UCSD-AML1 (cell line): ENCODE measurements at regions not wholly inside any gene's neighbourhood (a gene's known extent, or its start where the extent isn't known, plus 50 kb on each side); places are given as distances from the start of the nearest gene placed in this dataset.

Source experiments
- DNase-seq: peaks from one replicate; lab custom pipeline; 2025; ENCODE audit not compliant: unreplicated experiment; lab: John Stamatoyannopoulos, UW

DNA sequence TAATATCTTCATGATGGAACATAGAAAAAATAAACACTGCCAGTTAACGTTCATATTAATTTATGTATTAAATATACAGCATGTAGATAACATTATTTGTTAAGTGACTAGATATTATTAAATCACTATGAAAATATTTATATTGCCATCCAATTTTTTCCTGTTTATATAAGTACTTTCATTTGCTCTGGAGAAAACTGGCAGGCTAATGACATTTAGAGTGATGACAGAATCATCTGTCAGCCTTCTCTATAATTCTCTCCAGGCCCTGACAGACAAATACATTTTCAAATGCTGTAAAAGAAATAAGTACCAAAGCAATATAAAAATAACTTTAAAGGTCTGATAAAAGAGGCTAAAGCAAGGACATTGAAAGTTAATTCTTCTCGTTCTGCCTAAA lies 2556.7 kb upstream of the PCDH20 start:
- no peak for DNase-seq

DNA sequence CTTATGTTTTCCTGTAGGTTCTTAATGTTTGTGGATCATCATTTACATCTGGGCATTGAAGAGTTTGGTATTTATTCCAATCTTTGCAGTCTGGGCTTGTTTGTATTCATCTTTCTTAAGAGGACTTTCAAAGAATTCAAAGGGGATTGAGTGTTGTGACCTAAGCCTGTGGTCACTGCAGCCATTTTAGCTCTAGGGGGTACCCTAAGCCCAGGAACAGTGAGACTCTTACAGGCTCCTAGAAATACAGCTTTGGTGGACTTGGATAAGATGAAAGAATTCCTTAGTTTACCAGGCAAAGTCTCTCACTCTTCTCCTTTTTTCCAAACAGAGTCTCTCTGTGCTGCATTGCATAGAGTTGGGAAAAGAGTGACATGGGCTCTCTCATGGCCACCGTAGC lies 2539.0 kb upstream of the PCDH20 start:
- DNase-seq: no peak

DNA sequence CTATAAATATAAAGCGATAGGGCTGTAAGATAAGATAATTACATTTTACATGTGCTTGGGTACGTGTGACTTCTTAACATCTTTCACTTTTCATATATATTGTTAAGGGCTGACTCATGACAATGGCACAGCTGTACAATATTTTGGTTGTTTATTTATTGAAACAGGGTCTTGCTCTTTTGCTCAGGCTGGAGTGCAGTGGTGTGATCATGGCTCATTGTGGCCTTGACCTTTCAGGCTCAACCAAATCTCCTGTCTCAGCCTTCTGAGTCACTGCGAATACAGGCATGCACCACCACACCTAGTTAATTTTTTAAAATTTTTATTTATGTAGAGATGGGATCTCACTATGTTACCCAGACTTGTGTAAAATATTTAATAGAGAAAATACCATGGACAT lies 2532.4 kb upstream of the PCDH20 start:
- no peak for DNase-seq

DNA sequence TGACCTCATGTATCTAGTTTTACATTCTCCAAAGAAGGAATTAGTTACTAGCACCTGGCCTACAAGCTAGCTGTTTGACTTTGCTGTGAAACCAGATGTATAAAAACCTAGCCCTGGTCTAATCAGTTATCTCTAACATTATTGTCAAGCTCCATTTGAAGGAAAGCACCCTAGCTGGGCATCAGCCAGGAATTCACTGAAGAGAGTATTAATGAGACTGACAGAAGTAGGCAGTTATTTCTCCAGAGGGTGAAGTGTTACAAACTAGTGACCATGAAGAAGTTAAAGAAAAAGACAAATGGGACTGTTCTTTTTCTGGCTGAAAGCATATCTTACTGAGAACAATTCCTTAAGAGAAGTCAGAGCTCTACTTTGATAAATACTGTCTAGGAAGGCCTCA lies 2529.3 kb upstream of the PCDH20 start:
- no peak for DNase-seq

DNA sequence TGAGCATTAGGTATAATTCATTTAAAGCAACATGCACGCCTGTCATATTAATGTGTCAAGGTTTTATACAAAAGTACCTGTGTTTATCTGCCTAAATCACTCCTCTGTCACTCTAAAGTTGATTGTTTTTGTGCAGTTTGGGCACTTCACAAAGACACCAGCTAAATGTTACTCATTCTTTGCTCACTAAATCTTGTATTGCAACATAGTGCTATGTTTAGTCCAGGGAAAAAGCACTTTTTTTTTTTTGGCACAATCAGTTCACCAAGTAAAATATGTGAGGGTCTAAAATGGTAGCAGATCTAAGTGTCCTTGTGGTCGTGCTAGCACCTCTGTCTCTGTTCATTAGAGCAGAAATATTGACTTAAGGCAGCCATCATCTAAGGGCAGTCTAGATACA lies 2526.7 kb upstream of the PCDH20 start:
- DNase-seq: no peak

DNA sequence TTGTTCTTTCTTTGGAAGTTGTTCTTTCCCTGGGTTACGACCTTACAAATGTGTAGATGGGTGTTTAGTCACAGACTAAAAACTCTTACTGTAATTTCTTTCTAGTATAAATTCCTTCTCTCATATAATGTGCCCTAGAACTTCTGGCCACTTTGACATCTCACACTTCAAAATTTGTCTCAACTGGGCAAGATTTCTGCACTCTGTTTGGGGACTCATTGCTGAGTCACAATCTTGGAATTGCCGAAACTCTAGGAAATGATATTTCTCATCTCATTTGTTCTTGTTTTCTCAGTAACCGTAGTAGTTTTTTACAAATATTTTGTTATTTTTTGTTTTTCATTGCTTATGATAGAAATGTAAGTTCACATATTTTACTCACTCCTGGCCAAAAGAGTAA lies 2523.2 kb upstream of the PCDH20 start:
- DNase-seq: no peak

DNA sequence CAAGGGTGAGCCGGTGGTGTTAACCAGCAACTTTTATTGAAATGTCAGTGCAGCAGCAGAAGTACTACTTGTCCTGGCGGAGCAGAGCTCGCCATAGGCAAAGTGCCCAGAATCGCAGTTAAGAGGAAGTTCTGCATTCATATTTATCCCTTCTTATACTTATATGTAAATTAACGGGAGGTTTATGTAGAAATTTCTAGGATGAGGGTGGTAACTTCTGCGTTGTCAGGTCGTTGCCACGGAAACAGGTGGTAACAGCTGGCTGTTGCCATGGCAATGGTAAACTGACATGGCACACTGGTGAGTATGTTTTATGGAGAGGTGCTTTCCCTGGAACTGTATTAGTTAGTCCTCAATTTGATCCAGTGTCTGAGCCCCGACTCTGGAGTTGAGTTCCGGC lies 2494.9 kb upstream of the PCDH20 start:
- DNase-seq: peak; percentile 2

DNA sequence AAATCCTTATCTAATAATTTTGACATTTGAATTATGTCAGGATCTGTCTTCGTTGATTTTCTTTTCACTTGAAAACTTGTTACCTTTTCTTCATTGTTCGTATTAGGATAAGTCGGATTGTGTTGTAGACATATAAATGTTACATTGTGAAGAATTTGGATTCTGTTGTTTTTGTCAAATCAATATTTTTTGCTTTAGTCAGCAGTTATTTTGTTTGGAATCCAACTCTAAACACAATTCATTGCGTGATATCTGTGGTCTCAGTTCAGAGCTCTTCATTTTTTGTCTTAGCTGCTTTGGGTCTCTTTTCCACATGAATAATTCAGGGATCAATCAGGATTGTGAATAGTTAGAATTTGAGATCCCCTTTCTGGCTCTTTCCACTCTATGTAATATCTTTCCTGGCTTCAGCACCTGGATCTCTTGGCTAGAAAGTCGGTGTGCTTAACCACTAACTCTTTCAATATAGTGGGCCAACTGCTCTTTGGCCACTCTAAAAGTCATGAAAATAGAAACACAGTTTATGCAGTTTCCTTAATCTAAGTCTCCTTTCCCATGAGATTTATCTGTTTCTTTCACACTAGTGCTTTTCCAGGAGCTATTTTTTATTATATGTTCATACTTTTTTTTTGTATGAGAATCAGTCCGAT lies 2494.2 kb upstream of the PCDH20 start:
- no peak for DNase-seq

DNA sequence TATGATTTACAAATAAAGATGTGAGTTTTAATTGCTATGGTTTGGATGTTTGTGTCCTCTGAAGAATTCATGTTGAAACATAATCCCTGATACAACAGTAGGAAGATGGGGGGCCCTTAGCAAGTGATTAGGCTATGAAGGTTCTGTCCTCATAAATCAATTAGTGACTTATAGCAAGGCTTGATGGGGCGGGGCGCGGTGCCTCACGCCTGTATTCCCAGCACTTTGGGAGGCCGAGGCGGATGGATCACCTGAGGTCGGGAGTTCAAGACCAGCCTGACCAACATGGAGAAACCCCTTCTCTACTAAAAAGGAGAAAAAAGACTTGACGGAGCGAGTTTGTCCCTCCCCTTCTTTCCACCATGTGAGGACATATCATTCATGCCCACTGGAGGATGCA lies 2486.5 kb upstream of the PCDH20 start:
- DNase-seq: no peak

DNA sequence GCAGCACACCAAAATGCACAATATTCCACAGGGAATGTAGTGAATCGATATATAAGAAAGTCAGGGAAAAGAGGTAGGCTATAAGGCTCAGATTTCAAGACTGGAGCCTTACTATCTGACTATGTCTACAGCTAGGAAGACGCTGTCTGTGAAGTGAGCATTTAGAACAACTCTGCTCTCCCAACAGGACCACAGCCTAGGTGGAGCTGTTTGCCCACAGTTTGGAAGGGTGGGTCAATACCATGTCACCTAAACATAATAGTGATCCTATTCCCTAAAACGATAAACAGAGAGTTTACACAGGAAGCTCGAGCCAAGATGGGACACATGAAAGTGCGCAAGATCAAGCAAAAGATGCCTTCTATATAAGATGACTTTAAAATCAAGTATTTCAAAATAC lies 2486.0 kb upstream of the PCDH20 start:
- DNase-seq: peak; percentile 3

DNA sequence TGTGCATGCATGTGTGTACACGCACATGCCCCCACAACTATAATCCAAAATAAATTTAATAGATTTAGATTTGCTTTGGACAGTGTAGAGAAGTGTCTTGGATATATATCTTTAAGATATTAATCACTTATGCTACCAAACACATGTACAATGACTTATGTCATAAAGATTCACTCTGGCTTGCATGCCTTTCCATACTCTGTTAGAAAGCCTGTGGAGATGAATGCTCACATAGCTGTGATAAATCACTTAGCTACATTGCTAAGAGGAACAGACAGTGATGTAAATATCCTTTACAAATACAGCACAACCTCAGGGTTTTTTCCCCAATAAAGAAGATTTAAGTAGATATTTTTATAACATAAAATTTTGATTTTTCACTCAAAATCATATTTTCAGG lies 2484.8 kb upstream of the PCDH20 start:
- DNase-seq: no peak

DNA sequence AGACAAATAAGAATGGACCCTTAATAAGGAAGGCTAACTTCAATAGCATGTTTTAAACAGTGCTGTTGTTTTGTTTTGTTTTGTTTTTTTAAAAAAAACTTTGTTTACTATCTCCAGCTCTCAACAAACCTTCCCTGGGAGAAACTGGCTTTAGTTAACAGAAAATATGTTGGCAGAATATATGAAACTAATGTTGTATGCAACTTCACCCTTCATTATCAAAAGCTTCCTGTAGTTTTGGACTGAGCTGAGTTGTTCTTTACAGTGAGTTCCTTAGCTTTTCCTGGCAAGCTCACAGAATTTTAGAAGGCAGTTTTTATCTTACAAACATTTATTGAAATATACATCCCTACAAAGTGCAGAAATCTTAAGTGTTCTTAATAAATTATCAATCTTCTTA lies 2480.7 kb upstream of the PCDH20 start:
- DNase-seq: no peak

DNA sequence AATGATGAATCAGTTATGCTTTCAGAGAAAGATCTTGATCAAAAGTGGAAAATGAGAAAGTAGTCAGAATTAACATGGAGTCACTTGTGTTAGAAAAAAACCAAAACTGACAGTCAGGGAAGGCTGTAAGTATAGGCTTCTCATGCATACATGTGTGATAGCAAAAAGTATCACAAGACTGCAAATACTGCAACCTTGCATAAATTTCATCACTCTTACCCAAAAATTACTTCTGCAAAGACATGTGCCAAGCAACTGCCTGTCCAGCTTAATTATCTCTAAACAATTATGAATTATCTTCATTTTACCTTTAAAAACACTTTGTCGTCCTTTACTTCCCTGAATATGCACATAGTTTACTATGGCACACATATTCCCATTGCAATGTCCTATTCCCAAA lies 2466.4 kb upstream of the PCDH20 start:
- DNase-seq: no peak

DNA sequence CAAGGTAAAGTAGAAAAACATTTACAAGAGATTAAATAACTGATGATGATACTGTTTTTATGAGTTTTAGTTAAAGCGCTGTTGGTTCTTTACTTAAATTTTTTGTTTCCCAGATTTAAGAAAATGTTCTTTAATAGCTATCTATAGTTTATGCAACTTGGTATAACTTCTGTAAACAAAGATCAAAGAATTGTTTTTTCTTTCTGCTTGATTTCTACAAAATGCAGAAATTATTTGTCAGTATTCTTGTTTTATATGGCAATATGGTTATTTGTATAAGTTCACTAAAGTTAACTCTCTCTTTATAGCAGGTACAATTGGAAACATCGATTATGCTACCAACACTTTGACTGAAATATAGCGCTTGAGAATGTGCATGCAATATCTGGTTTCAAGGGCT lies 2465.1 kb upstream of the PCDH20 start:
- DNase-seq: no peak

DNA sequence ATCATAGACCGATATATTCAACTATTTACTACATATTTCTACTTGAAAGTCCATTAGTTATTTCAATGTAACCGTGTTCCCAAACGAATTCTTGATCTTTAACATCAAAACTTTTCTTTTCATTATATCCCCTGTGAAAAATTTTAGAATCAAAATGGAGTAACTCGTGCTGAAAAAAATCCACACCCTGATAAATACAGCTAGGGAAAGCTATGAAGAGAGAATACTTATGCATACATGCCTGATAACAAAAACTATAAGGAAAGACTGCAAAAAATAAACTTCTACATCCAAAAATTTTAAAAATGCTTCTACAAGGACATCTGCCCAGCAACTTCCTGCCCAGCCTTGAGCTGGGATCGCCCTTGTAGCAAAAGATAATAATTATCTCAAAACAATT lies 2458.3 kb upstream of the PCDH20 start:
- DNase-seq: no peak

DNA sequence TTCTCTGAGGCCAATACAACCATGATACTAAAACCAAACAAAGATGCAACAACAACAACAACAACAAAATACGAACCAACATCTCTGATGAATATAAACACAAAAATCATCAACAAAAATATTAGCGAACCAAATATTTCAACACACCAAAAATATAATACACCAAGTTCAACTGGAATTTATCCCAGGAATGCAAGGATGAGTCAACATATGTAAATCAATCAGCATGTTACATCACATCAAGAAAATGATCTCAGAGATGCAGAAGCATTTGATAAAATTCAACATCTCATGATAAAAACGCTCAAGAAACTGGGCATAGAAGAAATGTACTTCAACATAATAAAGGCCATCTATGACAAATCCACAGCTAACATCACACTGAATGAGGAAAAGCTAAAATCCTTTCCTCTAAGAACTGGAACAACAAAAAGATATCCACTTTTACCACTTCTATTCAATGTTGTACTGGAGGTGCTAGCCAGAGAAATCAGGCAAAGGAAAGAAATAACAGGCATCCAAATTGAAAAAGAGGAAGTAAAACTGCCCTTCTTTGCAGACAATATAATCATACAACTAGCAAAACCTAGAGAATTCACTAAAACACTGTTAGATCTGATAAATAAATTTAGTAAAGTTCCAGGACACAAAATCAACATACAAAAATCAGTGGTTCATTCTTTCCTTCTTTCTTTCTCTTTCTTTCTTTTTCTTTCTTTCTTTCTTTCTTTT lies 2448.7 kb upstream of the PCDH20 start:
- DNase-seq: no peak

DNA sequence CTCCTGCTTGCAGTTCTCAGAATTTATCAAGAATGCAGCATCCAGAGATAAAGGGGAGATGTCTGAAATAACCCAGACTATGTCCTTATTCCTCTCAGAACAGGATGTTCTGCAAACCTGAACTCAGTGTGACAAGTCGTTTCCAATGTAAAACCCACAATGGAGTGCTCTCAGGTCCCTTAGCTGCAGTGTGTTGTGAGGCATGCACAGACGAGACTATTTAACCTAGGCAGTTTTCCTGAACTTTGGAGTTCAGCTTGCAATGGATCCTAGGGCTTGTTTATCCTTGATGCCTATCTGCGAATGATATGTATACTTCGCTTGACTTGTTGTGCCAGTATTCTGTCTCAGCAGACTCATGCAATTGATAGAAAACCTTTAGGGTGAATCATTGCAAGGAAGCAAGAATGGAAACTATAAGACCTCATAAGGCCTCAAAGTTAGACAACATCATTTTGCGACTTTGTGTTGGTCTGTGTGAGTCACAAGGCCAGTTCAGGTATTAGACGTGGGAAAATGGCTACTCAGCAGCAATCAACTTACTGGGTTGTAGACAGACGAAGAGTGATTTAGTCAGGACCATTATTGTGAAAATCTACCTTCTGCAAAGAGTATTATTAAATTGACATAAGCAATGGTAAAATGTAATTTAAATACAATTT lies 2439.9 kb upstream of the PCDH20 start:
- DNase-seq: no peak

DNA sequence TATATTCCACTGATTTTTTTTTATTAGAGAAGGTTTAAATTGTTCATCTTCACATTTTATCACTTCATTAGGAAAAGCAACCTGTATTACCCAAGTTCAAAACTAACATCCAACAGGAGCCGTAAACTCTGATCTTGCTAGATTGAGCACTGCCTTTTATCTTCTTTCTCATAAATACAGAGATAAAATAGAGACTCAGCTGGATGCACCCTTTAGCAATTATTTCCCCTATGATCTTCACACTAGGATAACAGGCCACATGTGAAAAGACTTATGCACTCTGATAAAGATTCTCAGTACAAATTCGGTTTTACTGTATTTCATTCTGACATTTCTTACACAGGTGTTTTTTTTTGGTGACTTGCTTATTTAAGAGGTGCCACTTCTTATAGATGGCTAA lies 2438.2 kb upstream of the PCDH20 start:
- DNase-seq: no peak

DNA sequence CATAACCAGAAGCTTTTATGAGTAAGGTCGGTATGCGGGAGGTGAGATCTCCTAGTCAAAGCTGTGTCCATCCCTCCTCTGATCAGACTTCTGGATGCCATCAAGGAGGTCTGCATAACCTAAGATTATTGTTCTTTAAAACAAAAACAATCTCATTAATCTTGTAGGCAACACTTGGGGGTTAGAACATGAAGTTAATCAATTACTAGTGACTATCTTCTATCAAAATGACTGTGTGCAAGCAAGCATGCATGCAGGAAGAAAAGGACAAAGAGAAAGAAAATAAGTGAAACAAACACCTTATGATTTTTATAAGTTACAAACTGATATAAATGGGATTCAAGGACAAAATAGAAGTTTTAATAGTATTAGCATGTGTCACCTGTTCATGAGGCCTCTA lies 2435.9 kb upstream of the PCDH20 start:
- DNase-seq: no peak

DNA sequence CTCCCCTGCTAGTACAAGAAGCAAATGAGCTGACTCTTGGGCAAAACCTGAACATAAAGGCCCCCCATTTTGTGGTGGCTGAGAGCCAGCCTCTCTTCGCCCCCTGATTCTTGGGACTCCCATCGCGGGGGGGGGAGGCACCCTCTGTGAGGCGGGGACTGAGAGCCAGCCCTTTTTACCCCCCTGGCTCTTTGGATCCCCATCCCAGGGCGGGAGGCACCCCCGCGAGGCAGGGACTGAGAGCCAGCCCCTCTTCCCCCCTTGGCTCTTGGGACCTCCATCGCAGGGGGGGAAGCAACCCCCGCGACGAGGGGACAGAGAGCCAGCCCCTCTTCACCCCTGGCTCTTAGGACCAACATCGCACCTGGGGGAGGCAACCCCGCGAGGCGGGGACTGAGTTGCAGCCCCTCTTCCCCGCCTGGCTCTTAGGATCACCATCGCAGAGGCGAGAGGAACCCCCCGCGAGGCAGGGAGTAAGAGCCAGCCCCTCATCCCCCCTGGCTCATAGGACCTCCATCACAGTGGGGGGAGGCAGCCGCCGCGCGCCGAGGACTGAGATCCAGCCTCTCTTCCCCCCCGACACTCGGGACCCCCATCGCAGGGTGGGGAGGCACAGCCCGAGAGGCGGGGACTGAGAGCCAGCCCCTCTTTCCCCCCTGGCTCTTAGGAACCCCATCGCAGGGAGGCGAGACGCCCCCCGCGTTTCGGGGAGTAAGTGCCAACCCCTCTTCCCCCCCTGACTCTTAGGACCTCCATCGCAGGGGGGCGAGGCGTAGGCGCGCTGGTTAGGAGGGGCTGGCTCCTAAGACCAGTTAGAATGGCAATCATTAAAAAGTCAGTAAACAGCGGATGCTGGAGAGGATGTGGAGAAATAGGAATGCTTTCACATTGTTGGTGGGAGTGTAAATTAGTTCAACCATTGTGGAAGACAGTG lies 2428.4 kb upstream of the PCDH20 start:
- no peak for DNase-seq

DNA sequence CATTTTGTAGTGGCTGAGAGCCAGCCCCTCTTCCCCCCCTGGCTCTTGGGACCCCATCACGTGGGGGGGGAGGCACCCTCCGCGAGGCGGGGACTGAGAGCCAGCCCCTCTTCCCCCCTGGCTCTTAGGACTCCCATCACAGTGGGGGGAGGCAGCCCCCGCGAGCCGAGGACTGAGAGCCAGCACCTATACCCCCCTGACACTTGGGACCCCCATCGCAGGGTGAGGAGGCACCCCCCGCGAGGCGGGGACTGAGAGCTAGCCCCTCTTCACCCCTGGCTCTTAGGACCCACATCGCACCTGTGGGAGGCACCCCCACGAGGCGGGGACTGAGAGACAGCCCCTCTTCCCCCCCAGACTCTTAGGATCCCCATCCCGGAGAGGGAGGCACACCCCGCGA lies 2426.5 kb upstream of the PCDH20 start:
- no peak for DNase-seq
